Activated naive CD4-positive, alpha-beta T cell treated with anti-CD3 and anti-CD28 coated beads for 36 hours (primary cell): ENCODE measurements at regions not wholly inside any gene's neighbourhood (a gene's known extent, or its start where the extent isn't known, plus 50 kb on each side); places are given as distances from the start of the nearest gene placed in this dataset.
"Not testable (repeated sequence)": the region's sequence is repeated elsewhere in the genome, so short reads cannot be mapped to it uniquely, and the experiment has no call there.

ENCODE experiments used
- CTCF ChIA-PET: fragments of 350-600 bp; sonication (Branson Sonifier 250); formaldehyde crosslinking; loops from one replicate; lab custom pipeline; 2021; ENCODE audit warnings: antibody characterized with exemption; lab: Charles Lee
- DNase-seq: peaks from one replicate; pipeline ENCODE4 v3.0.0-alpha.2; 2020
- H3K27ac Mint-ChIP-seq: one replicate; pipeline ENCODE4 v1.8.0; 2021; ENCODE audit warnings: mild to moderate bottlenecking, mixed read lengths
- H3K27me3 Mint-ChIP-seq: one replicate; pipeline ENCODE4 v1.8.0; 2021; ENCODE audit warnings: low read depth, mixed read lengths
- H3K36me3 Mint-ChIP-seq: one replicate; pipeline ENCODE4 v1.8.0; 2021; ENCODE audit warnings: low read depth, mixed read lengths
- H3K4me1 Mint-ChIP-seq: one replicate; pipeline ENCODE4 v1.8.0; 2021; ENCODE audit warnings: low read depth, mixed read lengths
- H3K4me3 Mint-ChIP-seq: one replicate; pipeline ENCODE4 v1.8.0; 2021; ENCODE audit warnings: mild to moderate bottlenecking, moderate library complexity, mixed read lengths
- H3K9me3 Mint-ChIP-seq: one replicate; pipeline ENCODE4 v1.8.0; 2021; ENCODE audit warnings: mixed read lengths
- intact Hi-C: fragments of 100-400 bp; cut with micrococcal nuclease; formaldehyde crosslinking; loops from one replicate; pipeline ENCODE4 v1.15.1; 2023

DNA sequence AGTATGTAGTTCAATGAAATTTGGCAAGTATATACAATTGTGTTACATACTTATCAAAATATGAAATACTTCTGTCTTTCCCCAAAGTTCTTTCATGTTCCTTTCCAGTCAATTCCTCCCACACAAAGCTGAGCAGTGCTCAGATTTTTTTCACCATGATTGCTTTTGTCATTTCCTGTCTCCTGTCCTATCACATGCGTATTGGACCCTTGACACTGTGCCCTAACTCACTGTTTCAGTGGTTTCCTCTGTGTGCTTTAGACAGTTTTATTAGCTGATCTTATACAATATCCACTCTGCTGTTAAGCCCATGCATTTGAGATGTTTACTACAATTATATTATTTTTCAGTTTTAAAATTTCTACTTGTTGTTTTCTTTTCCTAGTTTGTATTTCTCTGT lies 463.6 kb upstream of the MEF2C start:
- no peaks in the 10 kb centered on the region for H3K36me3 Mint-ChIP-seq
- no peak for DNase-seq
- H3K27ac Mint-ChIP-seq, result no peak overlapping the region
- CTCF ChIA-PET, result no interaction called here
- H3K4me3 Mint-ChIP-seq, result no peak overlapping the region
- peaks cover 2% of the 10 kb centered on the region for H3K9me3 Mint-ChIP-seq
- intact Hi-C loops, result no loop called here
- no peaks in the 10 kb centered on the region for H3K4me1 Mint-ChIP-seq
- no peaks in the 10 kb centered on the region for H3K27me3 Mint-ChIP-seq

DNA sequence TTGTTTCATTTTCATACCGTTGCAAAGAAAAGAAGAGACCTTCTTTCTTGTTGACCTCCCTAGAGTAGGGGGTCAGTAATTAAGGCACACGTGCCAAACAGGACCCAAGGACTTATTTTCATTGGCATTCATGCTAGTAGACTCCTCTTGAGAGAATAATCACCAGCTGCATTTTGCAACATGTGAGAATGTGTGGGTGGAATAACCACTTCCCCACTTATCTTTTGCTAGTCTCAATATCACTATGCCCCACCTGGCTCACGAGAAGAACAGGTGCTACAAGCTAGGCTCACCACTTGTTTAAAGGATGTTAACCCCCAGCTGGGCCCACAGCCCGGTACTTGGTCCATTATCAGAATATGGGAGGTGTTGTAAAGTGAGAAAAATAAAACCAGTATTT lies 460.7 kb upstream of the MEF2C start:
- Mint-ChIP-seq H3K9me3 (peaks cover 2% of the 10 kb centered on the region), H3K27me3 (no peaks in the 10 kb centered on the region), H3K4me3 (no peak overlapping the region), H3K27ac (no peak overlapping the region), H3K36me3 (no peaks in the 10 kb centered on the region), H3K4me1 (no peaks in the 10 kb centered on the region)
- intact Hi-C loops, result no loop called here
- peak; percentile 7 for DNase-seq
- CTCF ChIA-PET, result interaction anchor here (0.7 kb wide), 1 partner anchor 106 kb away, joined by 4 read pairs; no protein-coding TSS in a partner anchor

- Mint-ChIP-seq H3K27ac (no peak overlapping the region), H3K4me3 (no peak overlapping the region), H3K9me3 (peaks cover 2% of the 10 kb centered on the region), H3K36me3 (no peaks in the 10 kb centered on the region), H3K4me1 (no peaks in the 10 kb centered on the region), H3K27me3 (no peaks in the 10 kb centered on the region)
- DNase-seq, result no peak
- CTCF ChIA-PET, result no interaction called here
- intact Hi-C loops, result no loop called here
These were observed 459.3 kb upstream of the MEF2C start for GRCh38 chr5:89342106-89342876.

- Mint-ChIP-seq H3K27me3 (no peaks in the 10 kb centered on the region), H3K27ac (no peak overlapping the region), H3K9me3 (peaks cover 2% of the 10 kb centered on the region), H3K36me3 (no peaks in the 10 kb centered on the region), H3K4me1 (no peaks in the 10 kb centered on the region), H3K4me3 (no peak overlapping the region)
- intact Hi-C loops, result no loop called here
- CTCF ChIA-PET, result no interaction called here
- no peak for DNase-seq
These were observed 456.0 kb upstream of the MEF2C start for GRCh38 chr5:89338935-89339334.

DNA sequence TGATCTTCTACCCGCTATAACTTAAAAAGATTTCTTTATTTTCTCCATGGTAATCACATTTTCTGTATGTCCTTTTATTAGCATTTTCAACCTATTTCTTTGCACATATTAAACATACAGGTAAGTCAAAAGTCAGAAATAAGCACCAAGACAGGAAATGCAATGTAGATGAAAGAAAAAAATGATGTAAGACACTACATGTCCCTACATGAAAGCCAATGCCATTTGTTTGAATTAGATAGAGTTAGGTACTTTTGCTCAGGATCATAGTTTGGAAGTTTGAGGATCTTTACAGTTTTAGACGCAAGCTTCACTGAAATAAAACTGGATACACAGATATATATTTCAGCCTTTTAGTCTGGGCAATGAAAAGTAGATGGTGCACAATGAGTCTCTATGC lies 453.1 kb upstream of the MEF2C start:
- intact Hi-C loops, result no loop called here
- Mint-ChIP-seq H3K27me3 (no peaks in the 10 kb centered on the region), H3K27ac (no peak overlapping the region), H3K36me3 (no peaks in the 10 kb centered on the region), H3K4me3 (no peak overlapping the region), H3K4me1 (no peaks in the 10 kb centered on the region), H3K9me3 (no peaks in the 10 kb centered on the region)
- DNase-seq, result no peak
- CTCF ChIA-PET, result no interaction called here

GRCh38 chr5:89330140-89330539 lies 447.2 kb upstream of the MEF2C start:
- Mint-ChIP-seq H3K4me1 (no peaks in the 10 kb centered on the region), H3K9me3 (peaks cover 2% of the 10 kb centered on the region), H3K27me3 (no peaks in the 10 kb centered on the region), H3K4me3 (no peak overlapping the region), H3K27ac (no peak overlapping the region), H3K36me3 (no peaks in the 10 kb centered on the region)
- CTCF ChIA-PET, result no interaction called here
- intact Hi-C loops, result no loop called here
- no peak for DNase-seq

DNA sequence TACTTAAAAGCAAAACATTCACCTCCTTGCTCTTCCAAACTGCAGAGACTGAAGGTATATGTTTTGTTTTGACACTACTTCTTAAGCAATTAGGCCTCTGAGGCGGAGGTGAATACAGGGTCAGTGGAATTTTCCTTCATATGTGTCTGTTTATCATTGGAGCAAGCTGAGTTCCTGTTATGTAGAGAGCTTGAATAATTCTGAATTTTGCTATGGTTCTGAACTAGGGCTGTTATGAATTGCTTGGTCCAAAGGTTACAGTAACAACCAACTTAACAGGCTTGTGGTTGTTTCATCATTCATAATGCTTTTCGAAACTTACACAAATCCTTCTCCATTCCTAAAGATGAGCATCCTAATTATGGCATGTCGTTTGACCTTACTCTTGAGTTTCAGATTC lies 444.6 kb upstream of the MEF2C start:
- peaks cover 3% of the 10 kb centered on the region for H3K9me3 Mint-ChIP-seq
- no peaks in the 10 kb centered on the region for H3K36me3 Mint-ChIP-seq
- H3K27ac Mint-ChIP-seq, result no peak overlapping the region
- CTCF ChIA-PET, result no interaction called here
- H3K27me3 Mint-ChIP-seq, result no peaks in the 10 kb centered on the region
- H3K4me3 Mint-ChIP-seq, result no peak overlapping the region
- no peaks in the 10 kb centered on the region for H3K4me1 Mint-ChIP-seq
- intact Hi-C loops, result no loop called here
- DNase-seq, result no peak

GRCh38 chr5:89324990-89325389 lies 442.0 kb upstream of the MEF2C start:
- intact Hi-C loops, result no loop called here
- no peaks in the 10 kb centered on the region for H3K4me1 Mint-ChIP-seq
- no peak overlapping the region for H3K4me3 Mint-ChIP-seq
- H3K27ac Mint-ChIP-seq, result no peak overlapping the region
- no peak for DNase-seq
- no peaks in the 10 kb centered on the region for H3K27me3 Mint-ChIP-seq
- H3K36me3 Mint-ChIP-seq, result no peaks in the 10 kb centered on the region
- peaks cover 3% of the 10 kb centered on the region for H3K9me3 Mint-ChIP-seq
- CTCF ChIA-PET, result no interaction called here

DNA sequence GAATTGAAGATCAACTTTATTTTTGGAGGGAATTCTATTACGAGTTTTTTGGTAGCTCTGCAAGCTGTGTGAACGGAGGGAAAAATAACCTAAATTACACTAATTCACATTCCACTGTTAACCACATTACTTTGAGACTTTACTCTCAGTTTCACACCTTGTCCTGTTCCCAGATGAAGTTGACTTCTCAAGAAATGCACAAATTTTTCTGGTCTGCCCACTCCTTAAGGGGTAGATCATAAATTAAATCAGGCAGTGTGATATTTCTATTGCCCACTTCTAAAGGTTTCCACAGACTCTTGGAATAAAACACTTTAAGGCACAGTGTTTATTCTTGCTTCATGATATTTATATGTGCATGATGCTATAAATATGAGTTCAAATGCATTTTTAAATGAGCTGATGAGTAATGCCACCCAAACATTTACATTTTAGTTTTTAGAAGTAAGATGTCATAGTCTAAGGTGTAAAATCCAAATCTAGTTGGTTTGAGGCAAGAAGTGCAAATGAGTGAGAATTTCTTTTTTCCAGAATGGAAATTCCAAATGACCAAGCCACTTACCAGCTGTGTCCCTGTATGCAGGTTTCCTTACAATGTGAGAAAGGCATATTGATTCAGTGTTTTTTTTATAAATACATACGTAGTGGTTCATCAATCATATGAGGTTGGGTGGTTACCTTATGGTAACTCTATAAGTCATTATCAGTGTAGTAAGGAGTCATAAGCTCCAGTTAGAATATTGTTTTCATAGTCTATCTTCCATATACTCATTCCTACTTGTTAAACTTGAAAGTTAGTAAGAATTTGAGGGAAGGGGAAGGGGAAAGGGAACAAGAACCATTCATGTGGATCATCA lies 437.7 kb upstream of the MEF2C start:
- Mint-ChIP-seq H3K27ac (no peak overlapping the region), H3K27me3 (no peaks in the 10 kb centered on the region), H3K4me1 (no peaks in the 10 kb centered on the region), H3K36me3 (no peaks in the 10 kb centered on the region), H3K4me3 (no peak overlapping the region), H3K9me3 (peaks cover 2% of the 10 kb centered on the region)
- DNase-seq, result no peak
- intact Hi-C loops, result no loop called here
- CTCF ChIA-PET, result no interaction called here

DNA sequence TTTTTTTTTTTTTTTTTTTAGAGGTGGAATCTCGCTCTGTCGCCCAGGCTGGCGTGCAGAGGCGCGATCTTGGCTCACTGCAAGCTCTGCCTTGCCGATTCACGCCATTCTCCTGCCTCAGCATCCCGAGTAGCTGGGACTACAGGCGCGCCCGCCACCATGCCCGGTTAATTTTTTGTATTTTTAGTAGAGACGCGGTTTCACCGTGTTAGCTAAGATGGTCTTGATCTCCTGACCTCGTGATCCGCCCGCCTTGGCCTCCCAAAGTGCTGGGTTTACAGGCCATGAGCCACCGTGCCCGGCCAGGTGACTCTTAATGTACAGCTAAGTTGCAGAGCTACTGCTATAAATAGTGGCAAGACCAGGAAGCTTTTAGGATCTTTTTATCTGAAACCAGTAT lies 434.9 kb upstream of the MEF2C start:
- H3K4me1 Mint-ChIP-seq, H3K27ac Mint-ChIP-seq, H3K9me3 Mint-ChIP-seq, intact Hi-C loops, H3K27me3 Mint-ChIP-seq, CTCF ChIA-PET, H3K36me3 Mint-ChIP-seq, DNase-seq, H3K4me3 Mint-ChIP-seq: not testable (repeated sequence)

DNA sequence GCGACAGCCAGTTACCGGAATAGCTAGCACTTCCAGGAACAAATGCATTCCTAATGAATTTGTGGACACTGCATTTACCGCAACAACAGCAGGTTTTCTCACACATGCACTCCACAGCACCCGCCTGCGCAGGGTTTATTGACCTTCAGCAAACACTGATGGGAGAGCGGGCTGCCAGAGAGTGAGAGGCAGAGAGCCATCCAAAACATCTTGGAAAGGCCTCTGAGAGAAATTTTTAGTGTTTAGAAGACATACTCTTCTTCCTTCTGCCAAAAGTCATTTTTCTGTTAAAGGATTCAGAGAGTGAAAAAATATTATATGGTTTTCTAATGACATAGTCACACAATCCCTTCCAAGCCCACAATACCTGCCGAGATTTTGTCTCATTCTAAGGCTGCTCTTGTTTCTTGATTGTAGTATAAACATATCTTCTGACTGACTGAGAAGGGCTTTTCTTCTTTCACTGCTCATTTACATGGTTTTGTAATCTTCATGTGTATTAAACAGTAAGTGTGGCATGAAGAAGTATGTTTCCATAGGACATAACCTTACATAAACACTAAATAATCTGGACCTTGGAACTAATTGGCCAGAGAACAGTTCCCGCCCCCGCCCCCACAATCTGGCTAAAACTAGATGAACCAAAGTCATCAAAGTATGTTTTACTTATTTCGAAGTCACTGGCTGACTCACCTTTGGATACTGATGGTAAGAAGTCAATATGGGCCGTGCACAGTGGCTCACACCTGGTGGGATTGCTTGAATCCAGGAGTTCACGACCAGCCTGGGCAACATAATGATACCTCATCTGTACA lies 432.5 kb upstream of the MEF2C start:
- Mint-ChIP-seq H3K9me3 (no peaks in the 10 kb centered on the region), H3K4me1 (peaks cover 6% of the 10 kb centered on the region), H3K27me3 (no peaks in the 10 kb centered on the region), H3K4me3 (no peak overlapping the region), H3K27ac (no peak overlapping the region), H3K36me3 (no peaks in the 10 kb centered on the region)
- DNase-seq, result no peak
- CTCF ChIA-PET, result no interaction called here
- intact Hi-C loops, result no loop called here

GRCh38 chr5:89313804-89314588 lies 431.0 kb upstream of the MEF2C start:
- peak; percentile 5 for DNase-seq
- intact Hi-C loops, result no loop called here
- Mint-ChIP-seq H3K36me3 (no peaks in the 10 kb centered on the region), H3K9me3 (no peaks in the 10 kb centered on the region), H3K4me1 (peaks cover 6% of the 10 kb centered on the region), H3K27ac (no peak overlapping the region), H3K4me3 (no peak overlapping the region), H3K27me3 (no peaks in the 10 kb centered on the region)
- CTCF ChIA-PET, result no interaction called here
